ENCODE measurements at regions not wholly inside any gene's neighbourhood (a gene's known extent, or its start where the extent isn't known, plus 50 kb on each side); places are given as distances from the start of the nearest gene placed in this dataset.

DNA sequence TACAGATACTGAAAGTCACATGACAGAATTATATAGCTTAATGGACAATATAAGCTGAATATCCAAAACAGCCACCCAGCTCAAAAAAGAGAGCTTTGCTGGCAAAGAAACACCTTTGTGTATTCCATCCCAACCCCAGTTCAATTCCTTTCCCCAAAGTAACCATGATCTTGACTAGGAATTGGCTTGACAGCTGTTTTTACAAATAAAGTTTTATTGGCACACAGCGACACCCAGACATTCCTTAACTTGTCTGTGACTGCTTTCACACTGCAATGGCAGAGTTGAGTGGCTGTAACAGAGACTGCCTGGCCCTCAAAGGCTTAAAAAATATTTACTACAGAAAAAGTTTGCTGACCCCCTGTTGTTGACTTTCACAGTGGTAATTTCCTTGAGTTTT is 264.0 kb upstream of the TSHZ2 start:
- DNase-seq, result no peak

DNA sequence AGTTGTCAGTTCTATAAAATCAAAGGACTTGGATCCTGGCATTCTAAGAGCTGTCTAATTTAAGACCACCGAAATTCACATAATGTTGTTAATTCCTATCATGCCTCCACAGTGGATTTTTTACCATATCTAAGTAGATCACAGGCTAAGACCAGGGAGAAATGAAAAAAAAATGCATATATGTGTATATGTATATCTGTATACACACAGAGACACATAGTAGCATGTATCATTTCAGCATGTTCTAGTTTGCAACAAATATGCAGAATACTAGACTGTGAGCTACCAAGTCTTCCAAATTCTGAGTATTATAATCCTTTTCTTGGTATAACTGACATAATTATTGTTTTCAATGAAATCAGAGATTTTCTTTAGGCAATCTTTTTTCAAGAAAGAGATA is 267.6 kb upstream of the TSHZ2 start:
- no peak for DNase-seq

DNA sequence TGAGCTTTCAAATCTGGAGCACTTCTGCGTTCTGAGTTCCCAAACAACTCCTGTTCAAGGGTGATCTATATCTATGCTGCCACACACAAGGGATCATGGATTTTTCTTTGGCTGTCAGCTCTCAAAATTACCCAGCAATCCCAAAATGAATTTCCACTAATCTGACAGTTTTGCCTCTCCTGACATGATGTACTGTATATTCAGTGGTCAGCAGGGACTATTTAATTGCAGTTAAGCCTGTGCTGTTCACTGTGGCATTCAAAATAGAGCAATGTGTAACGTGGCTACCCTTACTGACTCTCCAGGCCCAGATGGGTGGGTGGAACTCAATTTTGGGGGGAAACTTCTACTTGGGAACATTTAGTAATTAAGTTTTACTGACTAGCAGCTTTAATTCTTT is 283.8 kb upstream of the TSHZ2 start:
- DNase-seq, result no peak

DNA sequence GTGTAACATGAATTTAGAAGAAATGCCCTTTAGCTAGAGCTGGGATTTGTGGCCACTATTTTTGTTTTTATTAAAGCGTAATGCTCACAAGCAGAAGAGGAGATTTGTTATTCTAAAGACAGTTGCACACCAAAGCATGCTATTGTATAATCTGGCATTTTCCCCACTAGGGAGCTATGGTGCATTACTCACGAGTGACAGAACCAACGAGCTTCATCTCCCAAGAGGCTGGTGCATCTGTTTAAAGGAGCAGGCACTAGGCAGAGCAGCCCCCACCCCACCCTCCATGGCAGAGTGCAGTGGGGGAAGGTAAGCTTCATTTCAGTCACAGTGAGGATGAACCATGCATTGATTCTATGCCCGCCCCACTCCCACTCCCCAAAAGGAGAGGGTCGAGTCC is 287.3 kb upstream of the TSHZ2 start:
- DNase-seq, result no peak

DNA sequence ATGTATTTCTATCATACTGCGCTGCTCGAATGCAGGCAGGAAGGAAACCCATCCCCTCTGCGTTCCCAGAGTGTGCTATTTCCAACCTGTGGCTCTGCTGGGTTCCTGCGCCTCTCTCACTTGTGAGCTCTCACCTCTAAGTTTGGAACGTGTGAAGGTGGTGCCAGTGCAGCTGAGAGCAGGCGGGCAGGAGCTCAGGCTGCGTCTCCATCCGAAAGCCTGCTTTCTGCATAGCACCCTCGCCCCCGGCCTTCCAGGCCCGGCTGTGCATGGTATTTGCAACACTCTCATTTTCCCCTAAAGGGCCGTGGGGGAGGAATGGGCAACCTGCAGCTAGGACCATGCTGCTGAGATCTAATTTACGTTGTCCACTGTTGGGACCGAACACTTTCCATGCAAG is 288.0 kb upstream of the TSHZ2 start:
- no peak for DNase-seq

DNA sequence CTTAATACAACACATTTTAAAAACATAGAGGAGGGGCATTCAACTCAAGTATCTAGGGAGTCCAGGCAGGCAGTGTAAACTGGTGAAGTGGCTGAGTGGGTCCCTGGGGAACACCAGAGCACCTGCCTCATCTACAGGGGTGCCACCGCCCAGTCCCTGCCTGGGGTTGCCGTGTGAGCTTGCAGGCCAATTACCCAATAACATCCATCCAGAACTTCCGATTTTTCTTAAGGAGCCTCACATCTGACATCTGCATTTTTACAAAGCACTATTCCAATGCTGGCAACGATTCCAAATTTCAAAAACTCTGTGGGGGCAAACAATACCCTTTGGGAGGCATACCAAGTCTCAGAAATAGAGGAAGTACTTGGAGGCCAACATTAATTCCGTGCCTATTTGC is 288.4 kb upstream of the TSHZ2 start:
- no peak for DNase-seq

DNA sequence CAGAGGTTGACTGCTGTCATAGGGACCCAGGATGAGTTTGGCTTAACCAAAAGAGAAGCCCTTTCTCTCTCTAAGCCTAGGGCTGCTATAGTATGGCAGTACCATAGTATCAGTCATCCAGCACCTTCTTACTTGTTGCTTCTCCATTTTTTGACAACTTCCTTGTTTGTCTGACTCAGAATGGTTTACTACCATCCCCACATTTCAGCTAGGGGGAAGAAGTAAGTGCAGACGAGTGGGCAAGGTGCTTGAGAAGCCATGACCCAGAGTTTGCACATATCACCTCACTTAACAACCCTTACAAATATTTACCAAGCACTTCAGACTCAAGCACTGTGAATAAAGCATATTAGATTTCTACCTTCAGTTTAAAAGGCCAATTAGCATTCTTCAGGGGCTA is 289.9 kb upstream of the TSHZ2 start:
- DNase-seq, result no peak

DNA sequence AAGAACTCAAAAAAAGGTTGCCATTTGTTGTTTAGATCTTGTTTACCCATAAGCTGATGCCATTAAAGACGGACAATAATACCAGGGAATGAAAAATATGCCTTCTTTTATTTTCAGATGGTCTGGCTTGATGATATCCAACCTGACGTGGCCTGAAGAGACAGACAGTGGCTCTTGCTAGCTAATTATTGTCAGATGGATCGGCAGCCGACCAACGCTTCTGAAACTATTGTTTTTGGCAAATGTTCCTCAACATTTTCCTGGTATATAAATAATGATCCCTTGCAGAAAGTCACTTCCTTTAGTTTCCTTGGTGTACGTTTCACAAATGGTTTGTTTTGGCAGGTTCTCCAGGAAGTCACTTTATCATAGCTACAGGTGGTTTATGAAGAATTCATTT is 290.9 kb upstream of the TSHZ2 start:
- no peak for DNase-seq

DNA sequence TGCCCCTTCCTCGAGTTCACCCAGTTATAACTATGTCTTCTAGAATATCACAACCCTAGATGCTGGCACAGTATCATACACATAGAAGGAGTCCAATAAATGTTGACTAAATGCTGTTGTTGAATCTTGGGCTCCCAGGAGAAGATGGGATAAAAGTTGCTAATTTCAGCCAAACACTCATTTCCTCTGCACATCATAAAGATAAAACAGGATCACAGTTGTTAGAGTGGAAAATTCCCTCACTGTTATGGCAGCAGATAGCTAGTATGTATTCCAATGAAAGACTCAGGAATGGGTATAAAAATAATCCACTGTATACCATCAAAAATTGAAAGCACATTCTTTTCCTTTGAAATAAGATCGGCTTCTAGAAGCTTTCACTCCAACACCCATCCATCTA is 294.9 kb upstream of the TSHZ2 start:
- no peak for DNase-seq

DNA sequence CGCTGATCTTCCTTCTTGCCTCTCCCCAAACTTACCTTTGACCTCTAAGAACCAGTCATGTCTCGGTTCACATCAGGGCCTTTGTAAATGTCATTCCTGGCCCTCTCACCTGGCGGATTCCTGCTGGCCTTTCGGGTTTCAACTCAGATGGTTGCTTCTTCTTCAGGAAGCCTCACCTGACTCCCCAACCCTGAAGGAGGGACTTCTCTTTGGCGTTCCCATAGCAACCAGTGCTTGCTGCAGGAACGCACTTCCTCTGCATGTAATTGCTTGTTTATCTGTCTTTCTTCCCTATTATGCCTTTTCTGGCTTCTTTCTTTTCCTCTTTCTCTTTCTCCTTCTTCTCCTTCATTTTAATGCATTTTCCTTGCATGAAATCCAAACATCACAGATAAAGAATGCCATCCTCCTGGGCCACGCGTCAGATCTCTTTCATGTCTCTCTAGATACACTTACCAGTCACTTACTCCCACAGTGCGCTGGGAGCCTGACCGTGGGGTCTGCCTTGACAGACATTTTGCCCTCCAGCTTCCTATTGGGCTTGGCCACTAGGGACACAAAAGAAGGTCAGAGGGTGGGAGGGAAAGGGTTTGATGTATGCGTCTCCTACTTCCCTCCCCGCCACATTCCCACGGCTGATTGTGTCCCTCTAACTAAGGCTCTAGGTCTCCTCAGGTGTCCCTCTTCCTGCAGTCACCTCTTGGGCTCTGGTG is 295.7 kb upstream of the TSHZ2 start:
- DNase-seq, result no peak

DNA sequence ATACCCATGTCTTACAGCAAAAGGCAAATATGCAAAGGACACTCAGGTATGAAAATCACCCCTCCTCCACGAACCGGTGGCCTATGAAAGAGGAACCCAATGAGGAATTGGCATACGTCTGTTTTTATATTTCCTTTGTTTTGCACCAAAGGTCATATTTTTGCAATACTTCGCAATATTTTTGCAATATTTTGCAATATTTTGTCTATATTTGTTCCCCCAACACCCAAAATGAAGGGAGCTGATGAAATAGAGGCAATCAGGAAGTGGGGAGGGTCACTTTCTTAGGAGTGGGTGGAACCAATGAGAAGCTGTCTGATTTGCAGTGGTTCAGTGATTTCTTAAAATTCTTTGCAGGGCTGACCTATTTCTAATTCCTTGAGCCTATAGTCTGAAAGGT is 296.8 kb upstream of the TSHZ2 start:
- DNase-seq, result no peak

DNA sequence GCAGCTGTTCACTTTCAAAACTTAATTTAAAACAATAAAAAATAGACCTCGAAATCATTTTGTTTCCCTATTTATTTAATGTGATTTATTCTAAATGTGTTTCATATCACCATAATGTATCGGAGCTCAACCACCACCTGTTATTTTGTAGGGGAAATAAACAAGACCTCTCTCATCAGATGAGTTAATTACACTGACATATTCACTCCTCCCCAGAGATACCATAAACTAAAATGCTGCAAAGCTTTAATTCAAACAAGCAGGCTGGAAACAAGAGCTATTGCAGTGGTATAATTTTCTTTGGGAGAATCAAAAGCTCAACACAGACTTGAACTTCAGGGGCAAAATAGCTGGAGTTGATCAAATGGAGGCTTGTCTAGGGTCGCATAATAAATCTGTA is 303.5 kb upstream of the TSHZ2 start:
- DNase-seq, result no peak

DNA sequence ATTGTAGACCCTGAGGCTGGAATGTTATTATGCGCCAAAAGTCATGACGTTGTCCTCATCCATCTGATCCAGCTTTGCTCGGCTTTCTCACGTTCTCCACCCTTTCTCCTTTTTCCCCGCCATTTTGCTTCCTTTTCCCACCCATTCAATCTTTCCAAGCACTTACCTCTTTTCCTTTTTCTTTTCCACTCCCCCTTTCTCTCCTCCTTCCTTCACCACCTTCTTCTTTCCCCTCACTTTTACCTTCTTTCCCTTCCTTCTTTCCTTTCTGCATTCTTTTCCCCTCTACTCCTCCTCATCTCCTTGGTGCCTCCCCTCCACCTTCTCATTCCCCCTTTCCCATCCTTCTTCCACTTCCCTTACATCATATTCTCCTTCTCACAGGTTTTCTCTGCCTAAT is 304.8 kb upstream of the TSHZ2 start:
- DNase-seq, result no peak

DNA sequence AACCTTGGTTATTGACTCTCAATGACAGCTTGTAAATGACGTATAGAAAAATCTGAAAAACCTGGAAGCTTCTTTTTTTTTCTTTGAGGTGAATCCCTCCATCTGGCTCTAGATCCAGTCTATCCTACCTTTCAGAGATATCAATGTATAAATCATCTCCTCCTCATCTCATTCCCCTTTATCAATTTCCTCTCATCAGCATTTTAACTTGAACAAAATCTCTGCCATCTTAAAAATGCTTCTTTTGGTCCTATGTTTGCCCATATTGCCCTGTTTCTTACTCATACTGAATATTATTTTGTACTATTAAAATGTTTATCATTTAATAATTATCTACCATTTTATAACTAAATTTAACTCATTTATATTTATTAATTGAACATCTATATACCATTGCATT is 306.7 kb upstream of the TSHZ2 start:
- no peak for DNase-seq

DNA sequence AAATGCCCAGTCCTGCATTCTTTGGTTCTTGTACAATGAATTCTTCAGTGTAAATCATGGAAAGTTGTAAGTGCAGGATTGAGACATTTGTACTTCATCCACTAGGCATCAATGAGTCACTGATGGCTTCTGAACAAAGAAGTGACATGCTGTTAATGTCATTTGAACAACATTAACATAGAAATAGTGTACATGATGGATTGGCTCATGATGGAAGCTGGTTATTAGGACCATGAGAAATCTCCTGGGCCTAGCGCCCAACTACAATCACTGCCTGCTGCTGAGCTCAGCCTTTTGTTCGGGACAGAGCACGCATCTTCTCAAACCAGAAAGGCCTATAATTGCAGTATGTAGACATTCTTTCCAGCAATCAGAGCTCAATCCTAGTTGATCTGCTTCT is 316.8 kb upstream of the TSHZ2 start:
- no peak for DNase-seq

DNA sequence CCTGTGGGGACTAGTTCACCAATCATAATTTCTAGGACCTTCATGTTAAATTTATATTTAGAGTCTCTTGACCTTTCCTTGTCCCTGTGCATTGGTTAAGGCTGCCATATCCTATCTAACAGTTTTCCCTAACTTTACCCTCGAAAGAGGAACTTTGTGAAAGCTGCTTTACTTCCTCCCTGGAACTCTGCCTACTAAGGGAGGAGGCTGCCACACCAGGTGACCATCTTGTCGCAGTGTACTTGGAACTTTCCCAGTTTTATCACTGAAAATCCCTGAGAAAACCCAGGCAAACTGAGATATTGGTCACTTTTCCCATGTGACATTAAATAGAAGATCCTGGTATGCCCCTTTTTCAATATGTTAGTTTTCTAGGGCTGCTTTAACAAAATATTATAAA is 317.6 kb upstream of the TSHZ2 start:
- DNase-seq, result no peak

DNA sequence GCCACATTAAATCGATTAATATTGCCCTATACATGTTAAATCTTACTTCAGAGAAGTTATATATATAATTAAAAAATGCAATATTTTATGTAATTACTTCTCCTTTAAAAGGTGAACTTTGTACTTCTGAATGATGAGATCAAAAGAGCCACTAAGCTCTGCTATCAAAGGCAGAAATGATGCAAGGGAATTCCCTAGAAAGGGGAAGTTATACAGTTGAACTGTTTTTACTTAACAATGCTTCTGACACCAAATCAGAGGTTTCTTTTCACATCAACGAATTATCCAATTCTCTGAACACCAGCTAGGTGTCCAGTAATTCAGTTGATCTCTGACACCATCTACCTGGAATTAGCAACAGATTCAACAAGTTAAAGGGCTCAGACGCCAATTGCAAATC is 319.9 kb upstream of the TSHZ2 start:
- no peak for DNase-seq

DNA sequence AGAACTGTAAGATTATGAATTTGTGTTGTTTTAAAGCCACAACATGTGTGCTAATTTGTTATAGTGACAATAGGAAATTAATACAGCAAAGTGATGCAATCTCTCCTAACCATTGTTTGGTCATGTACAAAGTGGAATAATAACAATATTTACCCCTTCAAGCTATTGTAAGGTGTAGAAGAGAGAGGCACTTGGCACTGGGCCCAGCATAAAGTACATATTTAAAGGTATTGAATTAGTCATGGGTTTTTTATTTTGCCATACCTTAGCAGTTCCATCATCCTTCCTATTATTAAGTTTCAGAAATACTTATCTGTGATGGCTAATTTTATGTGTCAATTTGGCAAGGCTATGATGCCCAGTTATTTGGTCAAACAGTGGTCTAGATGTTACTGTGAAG is 322.4 kb upstream of the TSHZ2 start:
- DNase-seq, result no peak

DNA sequence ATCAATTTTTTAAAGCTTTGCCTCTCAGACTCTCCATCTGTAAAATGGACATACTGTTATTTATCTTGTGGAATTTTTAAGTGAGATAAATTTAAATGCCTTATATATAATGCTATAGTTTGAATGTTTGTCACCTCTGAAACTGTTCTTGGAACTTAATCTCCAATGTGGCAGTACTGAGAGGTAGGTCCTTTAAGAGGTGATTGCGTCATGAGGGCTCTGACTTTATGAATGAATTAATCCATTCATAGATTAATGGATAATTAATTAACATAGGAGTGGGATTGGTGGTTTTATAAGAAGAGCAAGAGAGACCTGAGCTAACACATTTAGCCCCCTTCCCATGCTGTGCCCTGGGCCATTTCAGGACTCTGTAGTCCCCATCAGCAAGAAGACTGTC is 326.3 kb upstream of the TSHZ2 start:
- no peak for DNase-seq

DNA sequence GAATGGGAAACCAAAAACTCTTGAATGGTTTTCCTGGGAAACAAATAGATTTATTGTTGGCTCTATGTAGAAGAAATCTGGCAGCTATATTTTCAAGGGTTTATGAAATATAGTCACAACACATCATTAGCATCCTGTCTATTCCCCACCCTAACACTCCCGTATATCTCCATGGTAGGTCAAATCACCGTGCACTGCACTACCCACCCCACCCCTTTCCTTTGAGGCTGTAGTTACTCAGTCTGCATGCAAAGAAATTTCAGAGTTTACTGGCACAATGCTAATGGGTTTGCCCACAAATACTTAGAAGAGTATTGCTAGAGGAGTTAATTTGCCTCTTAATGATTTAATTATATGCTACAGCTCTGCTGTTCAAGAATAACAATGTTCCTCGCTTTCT is 329.1 kb upstream of the TSHZ2 start:
- DNase-seq, result no peak

DNA sequence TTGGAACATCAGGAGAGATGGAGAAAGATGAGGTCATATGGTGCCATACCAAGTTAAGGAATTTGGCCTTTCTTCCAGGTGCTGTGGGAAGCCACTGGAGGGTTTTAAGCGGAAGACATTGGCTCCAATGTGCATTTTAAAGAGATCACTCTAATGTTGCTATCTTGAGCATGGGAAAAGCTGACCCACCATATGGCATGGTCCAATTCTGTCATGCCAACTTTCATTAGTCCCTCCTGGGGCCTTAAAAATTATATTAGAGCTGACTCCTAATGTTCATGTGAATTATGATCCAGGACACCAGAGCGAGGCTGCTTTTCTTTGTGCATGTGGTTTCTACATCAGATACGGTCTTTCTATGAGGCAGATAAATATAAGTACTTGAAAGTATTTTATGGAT is 335.0 kb upstream of the TSHZ2 start:
- DNase-seq, result no peak

DNA sequence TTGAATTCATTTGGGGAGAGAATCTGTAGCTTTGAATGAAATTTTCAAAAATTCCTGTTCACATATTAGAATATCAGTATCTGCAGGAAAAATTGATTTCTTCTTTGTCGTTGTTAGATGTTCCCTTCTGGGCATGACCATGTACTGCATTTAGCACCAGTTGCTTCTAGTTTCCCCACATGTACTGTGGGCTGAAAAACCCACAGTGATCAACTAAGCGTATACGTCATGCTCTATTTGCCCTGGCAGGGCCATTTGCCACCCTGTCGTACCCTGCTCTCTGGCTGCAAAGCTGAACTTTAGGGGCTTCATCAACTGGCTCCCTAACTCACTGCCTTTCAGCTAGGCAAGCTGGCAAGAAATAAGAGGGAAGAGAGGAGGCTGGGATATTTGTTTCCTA is 340.7 kb upstream of the TSHZ2 start:
- no peak for DNase-seq

DNA sequence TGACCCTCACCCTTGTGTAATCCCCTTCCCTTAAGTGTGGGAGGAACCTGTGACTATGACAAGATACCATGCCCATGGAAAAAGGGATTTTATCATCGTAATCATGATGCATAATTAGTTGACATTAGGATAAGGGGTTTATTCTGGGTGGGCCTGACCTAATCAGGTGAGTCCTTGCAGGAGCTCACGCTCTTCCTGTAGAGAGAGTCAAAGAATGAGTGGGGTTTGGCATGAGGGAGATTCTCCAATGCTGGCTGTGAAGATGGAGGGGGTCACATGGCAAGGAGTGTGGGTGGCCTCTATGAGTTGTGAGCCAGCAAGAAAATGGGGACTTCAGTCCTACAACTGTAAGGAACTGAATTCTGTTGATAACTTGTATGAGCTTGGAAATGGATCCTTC is 342.0 kb upstream of the TSHZ2 start:
- no peak for DNase-seq

DNA sequence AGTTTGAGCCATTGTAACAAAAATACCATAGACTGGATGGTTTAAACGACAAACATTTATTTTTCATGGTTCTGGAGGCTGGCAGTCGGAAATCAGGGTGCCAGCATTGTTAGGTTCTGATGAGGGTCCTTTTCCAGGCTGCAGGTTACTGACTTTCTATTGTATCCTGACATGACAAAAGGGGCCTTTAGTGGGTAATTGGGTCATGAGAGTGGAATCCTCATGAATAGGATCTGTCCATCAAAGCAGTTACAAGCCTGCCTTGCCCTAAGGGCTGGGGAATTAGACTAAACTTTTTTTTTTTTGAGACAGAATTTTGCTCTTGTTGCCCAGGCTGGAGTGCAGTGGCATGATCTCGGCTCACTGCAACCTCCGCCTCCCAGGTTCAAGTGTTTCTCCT is 347.9 kb upstream of the TSHZ2 start:
- DNase-seq, result no peak

DNA sequence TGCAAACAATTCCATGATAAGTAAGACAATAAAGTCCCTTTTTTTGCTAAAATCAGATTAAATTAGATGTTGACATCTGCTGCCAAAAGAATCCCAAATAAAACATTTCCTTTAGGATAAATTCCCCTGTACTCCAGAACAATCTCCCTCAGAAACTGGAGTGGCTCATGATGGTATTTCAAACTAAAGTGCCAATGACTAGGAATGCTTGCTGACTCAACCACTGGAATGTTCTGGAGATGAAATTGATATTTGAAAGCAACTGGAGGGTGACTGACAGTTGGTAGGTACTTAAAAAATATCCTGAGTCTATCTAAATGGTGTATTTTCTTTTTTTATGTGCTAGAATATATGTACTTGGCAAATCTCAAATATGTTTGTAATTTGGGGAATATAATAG is 350.1 kb upstream of the TSHZ2 start:
- no peak for DNase-seq

DNA sequence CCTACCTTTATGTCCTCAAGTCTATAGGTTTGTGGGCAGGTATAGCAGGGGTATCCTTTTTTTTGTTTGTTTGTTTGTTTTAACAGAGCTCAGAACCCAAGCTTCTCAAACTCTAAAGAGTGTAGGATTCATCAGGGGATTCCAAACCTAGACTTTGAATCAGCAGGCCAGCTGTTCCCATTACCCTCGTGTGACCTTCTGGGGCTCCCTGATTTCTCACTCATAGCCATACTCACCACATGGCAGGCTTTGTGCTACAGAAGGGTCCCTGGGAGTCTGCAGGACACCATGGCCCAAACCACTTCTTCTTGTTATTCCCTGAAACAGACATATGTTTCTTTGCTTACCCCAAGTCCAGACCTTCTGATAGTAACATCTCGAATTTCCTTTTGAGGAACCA is 350.8 kb upstream of the TSHZ2 start:
- no peak for DNase-seq

Data from NCI-H446 (cell line).